GM11168 (cell line): ENCODE measurements at regions not wholly inside any gene's neighbourhood (a gene's known extent, or its start where the extent isn't known, plus 50 kb on each side); places are given as distances from the start of the nearest gene placed in this dataset.

Experiments
- in situ Hi-C: fragments of 300-500 bp; cut with MboI; formaldehyde crosslinking; loops from one replicate; pipeline ENCODE4 v1.12.0; 2022; ENCODE audit warnings: low sequenced_read_pairs; ENCODE audit not compliant: unreplicated experiment

DNA sequence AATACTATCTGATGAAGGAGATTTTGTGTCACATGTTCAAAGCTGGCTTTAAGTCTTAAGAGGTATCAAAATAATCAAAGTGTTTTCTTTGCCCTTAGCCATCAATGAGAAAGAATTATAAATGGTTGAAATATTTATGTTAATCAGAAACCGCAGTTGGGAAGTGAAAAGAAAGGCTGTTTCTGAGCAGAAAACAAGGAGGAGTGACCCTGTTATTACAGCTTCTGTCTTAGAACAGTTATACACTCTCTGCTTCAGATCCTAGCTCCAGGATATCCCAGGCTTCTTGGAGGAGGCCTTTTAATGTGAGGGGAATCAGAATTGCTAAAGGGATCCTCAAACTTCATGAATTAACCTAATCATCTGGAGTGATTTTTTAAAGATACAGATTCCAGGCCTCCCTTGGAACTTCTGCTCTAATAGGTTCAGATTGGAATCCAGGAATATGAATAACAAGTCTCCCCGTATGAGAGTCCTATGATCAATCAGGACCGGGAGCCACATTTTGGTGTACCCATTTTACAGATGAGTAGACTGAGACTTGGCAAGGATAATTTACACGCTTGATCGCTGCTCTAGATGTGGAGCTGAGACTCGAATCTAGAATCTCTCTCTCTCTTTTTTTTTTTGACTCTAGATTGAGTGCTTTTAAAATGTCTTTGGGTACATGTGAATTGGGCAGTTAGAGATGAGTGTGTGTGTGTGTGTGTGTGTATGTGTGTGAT, 50.8 kb upstream of the JAG1 start:
- in situ Hi-C loops = no loop called here

DNA sequence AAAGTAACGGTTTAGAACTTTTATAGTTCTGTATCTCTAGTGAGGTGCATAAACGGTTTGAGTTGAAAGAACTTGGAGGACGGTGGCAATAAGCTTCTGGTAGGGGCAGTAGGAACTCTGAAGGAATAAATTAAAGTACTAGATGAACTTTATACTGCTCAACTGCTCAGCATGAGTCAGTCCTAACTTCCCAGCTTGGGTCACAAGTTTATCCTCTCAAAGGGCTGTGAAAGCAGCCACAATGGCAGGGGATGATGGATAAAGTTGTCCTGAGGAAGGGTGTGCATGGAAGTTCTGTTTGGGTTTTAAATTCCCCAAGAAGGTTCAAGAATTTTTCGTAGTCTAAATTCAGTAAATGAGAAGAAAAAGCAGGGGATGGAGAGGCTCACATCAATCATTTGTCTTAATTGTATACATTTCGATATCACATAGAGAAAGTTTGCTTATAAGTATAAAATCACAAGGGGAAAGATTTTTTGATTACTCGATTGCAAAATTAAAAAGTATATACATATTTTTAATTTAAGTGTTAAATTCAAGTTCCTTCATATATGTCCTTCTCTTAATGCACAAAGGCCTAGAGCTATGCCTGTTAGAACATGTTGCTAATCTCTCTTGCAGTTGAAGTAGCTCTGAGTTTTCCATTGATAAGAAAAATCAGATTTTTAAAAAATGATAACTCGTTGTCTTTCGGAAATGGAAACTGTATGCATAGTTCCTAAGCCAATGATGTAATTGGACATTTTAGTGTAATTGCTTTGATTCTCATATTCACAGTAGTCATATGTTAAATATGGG, 55.3 kb upstream of the JAG1 start:
- in situ Hi-C loops = no loop called here

DNA sequence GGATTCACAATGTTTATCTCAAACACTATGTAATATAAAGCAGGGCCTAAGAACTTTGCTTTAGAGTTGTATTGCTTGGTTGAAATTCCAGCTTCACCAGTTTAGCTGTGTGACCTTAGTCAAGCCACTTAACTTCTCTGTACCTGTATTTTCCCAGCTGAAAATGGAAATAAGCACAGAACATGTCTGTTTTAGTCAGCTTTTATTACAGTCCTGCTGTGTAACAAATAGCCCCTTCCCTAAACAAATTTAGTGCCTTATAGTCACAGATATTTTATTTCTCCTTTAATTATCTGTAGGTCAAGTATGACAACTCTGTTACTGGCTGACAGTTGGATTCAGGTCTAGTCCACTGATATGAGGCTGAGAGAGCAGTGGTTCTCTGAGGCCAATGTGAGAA, 56.0 kb upstream of the JAG1 start:
- in situ Hi-C loops = no loop called here

DNA sequence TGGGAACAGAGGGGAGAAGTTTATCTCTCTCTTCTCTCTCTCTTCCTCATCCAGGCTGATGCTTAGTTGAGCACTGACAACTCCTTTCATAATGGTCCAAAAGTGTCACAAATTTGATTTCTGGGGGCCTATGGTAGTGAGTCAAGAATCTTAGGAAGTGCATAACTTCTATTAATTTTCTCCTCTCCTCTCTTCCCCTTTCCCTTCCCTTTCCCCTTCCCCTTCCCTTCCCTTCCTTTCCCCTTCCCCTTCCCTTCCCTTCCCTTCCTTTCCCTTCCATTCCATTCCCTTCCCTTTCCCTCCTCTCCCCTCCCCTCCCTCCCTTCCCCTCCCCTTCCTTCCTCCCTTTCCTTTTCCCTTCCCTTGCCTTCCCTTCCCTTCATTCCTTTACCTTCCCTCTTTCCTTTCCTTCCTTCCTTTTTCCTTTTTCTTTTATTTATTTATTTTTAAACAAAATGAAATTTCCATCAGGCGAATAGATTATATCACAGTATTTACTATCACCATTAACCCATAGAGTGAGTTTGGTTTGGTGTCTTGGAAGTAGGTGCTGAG, 56.9 kb upstream of the JAG1 start:
- in situ Hi-C loops = no loop called here

DNA sequence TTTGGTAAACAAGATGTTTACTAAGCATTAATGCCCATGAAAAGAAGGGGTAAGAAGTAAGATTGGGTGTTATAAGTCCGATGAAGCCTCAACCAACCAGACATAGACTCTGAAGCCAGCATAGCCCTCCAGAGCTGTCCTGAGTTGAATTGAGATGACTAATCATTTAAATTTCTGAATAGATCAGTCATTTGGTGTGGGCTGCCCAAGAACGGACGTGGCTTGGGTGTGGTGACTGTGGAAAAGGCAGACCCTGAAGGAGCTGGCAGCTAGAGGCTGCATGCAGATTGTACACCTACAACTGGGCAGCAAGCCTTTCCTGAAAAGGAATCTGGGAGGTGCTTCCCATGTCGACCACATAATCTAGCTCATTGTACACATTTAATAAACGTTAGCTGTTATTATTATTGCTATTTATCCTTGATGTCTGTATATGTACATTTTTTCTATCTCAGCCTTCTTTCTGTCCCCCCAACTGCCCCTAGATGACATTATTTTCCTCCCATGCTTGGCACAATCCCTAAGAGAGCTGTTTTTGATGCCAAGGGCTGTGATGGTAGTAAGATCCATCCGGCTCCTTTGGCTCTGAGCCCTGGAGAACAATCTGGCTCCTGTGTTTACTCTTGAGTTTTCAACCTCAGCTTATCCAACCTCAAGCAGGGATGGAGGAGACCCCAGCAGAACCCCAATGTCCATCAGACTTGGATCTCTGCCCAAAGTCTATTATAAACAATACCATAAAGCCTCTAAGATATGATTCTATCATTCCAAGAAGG, 57.6 kb upstream of the JAG1 start:
- in situ Hi-C loops = no loop called here

DNA sequence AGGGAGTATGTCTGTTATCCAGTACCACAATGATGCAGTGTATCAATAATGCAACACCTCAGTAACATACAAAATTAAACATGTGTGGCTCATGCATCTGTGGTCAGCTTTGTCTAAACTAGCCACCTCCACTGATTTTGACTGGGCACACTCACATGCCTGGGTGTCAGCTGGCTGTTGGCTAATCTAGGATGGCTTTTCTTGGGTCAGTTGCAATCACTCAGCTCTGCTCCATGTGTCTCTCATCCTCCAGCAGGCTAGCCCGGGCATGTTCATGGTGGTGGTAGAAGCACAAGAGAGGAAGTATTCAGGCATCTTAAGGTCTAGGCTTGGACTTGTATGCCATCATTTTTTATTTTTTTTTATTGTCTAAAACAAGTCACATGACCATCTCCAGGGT, 59.3 kb upstream of the JAG1 start:
- in situ Hi-C loops = no loop called here

DNA sequence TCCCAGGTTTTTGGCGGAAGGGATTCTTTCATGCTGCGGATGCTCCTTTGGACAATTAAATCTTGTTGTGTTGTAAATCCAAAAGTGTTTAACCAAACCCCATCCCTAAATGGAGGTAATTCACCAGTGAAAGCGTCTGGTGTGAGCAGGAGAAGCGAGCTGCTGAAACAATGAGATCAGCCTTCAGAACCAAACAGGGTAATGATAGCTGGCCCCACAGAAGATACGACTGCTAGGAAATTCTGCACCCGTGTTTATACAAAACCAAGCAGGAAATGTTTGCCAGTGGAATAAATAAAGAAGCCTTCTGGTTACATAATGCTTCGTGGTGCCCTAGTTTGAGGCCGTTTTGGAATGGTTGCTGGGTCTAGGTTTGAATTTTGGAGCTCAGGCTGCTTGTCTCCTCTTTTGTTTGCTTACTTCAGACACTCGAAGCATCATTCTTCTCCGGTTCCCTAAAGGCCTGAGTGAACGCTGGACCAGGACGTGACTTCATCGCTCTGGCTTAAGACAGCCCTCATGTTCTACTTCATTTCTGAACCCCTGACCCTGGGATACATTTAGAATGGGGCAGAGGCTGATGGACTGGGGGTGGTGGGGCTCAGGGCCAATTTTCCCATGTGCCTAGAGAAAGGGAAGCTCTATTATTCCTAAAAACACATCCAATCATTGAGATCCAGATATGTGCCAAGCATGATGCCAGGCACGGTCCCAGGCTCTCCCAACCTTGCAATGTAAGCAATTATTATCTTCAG, 61.6 kb upstream of the JAG1 start:
- in situ Hi-C loops = no loop called here

DNA sequence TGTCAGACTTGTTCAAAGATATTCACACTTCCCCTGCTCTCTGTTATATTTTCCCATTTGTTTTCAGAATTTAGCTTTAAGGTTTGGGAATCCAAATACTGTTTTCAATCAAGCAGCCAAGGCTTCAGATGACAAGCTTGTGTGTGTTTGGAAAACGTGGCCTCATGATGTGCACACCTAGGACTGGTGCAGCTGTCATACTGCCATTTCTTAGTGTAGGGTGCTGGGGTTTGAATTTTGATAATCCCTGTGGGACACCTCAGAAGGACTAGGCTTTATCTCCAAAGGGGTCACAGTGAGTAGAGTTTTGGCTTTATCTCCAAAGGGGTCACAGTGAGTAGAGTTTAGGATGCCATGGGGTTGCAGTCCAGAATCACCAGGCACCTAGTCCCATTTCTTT, 65.3 kb upstream of the JAG1 start:
- in situ Hi-C loops = no loop called here

DNA sequence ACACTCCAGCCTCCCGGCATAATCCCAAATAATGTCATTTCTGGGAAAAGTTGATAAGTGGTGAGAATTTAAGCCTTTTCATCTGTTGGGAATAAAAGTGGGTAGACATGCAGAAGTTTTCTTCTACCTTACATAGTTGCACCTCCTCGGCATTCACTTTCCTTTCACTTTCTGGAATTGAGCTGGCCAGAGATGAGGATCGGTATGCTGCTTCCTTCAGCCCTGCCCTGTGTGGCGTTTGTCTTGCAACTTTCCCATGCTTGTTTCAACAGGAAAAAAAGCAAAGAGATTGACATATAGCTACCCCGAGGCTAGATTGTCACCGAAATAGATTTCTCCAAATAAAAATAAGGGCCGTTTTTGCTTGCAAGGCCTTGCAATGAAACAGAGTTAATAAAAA, 65.8 kb upstream of the JAG1 start:
- in situ Hi-C loops = no loop called here

DNA sequence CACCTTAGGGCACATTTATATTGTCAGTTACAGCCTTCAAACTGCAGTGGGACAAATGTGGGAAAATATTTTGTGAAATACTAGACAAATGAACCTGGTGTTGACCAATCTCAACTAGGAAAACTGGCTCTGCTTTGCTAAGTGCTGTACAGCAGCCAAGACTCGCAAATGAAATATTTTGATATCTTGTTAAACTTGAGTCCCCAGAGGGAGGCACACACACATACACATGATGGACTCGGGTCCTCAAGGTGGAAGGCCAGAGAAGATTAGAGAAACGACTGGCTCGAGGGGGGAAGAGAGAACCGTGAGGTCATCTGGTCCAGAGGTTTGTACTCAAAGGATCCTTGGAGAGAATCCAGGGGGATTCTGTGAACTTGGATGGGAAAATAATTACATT, 67.3 kb upstream of the JAG1 start:
- in situ Hi-C loops = no loop called here

DNA sequence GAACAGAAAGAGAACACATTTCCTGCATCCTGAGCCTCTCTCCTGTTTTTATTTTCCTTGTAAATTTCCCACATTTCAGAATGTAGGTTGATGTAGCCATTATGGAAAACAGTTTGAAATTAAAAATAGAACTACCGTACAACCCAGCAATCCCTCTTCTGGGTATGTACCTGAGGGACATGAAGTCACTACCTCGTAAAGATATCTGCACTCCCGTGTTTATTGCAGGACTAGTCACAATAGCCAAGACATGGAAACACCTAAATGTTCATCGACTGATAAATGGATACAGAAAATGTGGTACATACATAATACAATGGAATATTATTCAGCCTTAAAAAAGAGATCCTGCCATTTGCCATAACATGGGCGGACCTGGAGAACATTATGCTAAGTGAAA, 72.0 kb upstream of the JAG1 start:
- in situ Hi-C loops = no loop called here

DNA sequence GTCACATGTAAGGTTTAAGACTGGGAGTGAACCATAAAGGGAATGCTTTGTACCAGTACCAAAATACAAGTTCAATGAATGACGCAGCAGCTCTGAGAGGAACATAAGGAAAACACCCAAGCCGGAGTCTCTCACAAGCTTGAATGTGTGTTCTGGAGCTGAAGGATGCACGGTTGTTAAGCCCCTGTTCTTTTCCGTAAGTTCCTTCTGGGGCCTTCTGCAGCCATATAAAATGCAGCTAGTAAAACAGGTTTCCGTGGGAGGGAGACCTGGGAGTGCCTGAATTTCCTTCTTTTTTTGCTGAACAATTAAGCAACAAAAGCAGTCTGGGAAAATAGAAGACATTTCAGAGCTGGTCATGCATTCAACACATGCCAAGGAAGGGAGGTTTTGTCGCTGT, 73.2 kb upstream of the JAG1 start:
- in situ Hi-C loops = no loop called here

DNA sequence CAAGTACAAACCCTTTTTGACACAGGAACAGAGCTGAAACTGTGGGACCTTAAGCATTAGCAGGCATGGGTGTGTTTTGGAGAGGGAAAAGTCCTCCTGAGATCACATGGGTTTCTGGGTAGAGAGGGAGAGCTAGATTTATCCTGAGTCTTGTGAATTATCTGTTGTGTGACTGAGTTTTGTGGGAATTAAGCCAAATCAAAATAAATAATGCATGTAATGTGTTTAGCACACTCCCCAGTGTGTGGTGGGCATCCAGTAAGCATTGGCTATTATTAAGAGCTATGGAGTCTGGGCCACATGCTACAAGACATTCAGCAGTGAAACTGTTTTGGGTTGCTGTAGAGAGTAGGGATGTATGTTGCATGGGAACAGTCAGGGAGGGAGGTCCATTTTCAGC, 75.3 kb upstream of the JAG1 start:
- in situ Hi-C loops = no loop called here

DNA sequence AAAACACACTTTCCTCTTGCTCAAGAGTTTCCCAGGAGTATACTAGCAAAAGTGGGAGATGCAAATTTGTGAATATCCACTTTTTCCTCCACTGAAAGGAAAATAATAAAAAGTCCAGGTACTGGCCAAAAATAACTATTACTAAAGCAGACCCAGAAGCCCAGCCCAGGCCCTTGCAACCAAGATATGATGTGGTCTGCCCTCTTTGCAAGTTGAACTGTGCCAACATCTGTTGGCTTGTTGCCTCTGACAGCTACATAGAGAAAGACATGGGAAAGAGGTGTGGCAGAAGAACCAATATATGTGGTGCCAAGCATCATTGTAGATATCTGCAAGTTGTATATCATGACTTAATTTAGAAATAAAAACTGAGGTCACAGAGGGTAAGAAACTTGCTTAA, 78.4 kb upstream of the JAG1 start:
- in situ Hi-C loops = no loop called here

DNA sequence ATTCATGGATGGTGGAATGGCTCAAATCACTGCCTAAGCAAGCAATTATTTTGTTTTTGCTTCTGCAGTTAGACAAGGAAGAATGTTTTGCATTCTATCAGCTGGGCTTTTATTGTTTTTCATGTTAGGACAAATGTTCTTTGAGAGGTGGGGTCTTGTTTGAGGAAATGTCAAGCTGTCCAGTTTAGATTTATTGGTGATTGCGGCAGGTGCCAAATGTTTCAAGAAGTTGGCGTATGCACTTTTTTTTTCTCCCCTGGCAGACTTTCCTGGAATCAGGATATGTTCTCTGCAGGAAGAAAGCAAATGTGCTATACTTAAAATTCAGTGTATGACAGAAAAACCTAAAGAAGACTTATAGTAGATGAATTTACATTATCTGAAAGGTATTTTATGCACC, 81.0 kb upstream of the JAG1 start:
- in situ Hi-C loops = no loop called here

DNA sequence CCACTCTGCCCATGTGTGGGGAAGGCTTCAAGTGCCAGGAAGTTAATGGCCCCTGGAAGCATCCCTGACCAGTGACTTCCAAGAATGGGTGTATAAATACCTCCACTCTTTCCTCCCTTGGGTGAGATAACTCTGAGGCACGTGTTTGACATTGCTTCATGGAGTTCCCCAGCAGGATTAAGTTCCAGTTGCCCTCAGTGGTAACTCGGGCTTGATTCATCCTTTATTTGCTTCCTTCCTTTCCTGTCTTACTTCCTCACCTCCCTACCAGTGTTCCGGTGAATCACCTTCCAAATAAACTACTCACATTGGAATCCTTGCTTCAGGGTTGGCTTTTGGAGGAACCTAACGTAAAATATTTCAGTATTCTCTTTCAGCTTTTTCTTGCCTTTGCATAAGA, 84.6 kb upstream of the JAG1 start:
- in situ Hi-C loops = no loop called here

DNA sequence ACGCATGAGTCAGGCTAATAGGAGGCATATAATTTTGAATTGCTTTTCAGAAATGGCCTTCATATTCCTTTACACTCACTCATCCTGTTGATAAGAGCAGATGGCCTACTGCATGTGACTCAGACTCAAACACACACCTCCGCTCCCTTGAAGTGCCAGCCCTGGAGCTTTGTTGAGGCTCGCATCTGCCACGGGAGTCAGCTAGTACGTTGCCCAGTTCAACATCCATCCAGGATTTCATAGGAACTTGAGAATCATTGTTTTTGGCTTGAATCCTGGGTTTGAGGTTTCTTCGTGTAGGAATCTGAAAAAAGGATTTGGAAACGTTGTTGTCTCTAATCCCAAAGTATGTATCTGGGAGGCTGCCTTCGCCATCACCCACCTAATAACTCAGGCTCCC, 87.4 kb upstream of the JAG1 start:
- in situ Hi-C loops = no loop called here

DNA sequence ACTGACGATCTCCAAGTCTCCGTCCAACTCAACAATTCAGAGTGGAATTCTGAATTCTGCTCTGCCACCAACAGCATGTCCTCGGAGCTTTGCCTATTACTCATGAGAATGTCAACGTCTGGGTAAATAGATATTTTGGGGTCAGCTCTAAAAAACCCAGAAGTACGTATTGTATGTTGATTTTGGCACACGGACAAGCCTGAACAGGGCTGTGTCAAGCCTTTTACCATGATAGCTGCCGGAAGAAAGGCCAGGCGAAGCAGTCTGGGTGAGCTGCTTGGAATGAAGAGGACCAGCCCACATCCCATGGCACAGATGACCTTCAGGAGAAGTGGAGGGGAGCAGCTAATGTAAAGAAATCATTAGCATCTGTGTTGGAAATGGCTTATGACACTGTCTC, 88.0 kb upstream of the JAG1 start:
- in situ Hi-C loops = no loop called here

DNA sequence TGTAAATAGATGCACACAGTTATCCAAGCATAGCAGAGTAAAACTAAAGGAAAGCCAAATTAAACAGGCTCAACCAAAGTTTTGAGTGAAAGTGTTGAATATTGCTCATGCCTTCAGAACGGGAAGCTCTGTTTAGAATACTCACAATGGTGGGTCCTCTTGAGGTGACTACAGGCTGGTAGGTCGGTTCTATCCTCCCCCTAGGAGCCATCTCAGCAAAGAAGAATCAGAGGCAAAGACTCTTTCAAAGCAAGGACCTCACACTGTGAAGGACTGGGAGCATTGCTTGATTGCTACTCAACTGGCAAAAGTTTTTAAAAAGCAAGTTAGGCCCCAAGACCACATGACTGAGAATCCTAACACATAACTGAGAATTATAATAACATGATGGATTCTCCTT, 88.4 kb upstream of the JAG1 start:
- in situ Hi-C loops = no loop called here

DNA sequence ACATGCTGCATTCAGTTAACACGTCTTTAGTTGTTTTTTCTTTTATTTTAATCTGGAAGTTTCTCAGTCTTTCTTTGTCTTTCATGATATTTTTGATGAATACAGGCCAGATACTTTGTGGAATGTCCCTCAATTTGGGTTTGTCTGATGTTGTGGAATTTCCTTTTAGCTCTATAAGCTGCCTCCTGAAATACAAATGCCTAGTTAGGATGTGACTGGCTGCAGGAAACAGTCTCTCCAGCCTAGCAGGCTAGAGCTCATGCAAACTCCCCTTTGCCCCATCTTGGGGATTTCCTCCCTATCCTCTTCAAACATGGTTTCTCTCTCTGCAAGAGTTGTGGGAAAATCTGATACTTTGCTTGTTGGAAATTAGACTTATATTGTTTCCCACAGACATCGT, 89.3 kb upstream of the JAG1 start:
- in situ Hi-C loops = no loop called here
